Stimulated activated CD8-positive, alpha-beta memory T cell treated with anti-CD3 and anti-CD28 coated beads, Interleukin-4, amount 100 ng/mL, for 24 hours (primary cell): ENCODE measurements at regions not wholly inside any gene's neighbourhood (a gene's known extent, or its start where the extent isn't known, plus 50 kb on each side); places are given as distances from the start of the nearest gene placed in this dataset.

Source experiments
- DNase-seq: peaks from one replicate; pipeline ENCODE4 v3.0.0-alpha.2; 2020; ENCODE audit warnings: low read depth

DNA sequence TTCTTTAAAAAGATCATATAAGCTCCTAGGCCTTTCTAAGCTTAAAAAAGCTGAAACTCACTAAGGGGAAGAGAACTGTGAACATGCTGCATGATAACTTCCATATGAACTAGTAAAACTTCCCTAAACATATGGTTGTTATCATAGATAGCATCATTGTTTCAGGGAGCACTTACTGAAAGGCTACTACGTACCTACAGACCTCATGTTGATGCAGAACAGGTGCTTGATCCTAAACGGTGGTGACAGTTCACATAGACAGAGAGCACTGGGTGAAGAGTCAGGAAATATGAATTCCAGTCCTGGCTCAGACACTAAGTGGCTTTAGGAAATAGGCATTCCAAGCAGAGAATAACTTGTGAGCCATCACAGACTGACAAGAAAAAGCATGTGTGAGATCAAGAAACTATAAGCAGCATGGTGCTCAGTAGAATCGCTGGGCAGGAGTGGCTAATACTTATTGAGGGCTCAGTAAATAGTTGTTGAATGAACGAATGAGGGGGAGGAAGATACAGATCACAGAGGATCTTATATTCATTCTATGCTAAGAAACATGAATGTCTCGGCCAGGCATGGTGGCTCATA lies 78.4 kb upstream of the NUDT4 start:
- no peak for DNase-seq

DNA sequence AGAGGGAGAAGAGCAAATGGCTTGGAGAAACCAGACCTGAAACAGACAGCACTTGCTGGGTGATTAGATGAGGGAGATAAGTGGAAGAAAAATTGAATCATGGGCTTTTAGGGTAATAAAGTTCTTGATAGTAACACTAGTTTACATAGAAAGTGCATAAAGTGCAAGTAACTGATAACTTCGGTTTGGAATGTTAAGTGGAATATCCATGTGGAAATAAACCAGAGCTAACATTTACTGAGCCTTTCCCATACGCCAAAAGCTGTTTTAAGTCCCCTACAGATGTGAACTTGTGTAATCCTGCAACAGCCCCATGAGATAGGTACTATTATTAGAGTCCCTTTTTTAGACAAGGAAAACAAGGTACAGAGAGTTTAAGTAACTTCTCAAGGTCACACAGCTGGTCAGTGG lies 77.1 kb upstream of the NUDT4 start:
- DNase-seq: no peak

DNA sequence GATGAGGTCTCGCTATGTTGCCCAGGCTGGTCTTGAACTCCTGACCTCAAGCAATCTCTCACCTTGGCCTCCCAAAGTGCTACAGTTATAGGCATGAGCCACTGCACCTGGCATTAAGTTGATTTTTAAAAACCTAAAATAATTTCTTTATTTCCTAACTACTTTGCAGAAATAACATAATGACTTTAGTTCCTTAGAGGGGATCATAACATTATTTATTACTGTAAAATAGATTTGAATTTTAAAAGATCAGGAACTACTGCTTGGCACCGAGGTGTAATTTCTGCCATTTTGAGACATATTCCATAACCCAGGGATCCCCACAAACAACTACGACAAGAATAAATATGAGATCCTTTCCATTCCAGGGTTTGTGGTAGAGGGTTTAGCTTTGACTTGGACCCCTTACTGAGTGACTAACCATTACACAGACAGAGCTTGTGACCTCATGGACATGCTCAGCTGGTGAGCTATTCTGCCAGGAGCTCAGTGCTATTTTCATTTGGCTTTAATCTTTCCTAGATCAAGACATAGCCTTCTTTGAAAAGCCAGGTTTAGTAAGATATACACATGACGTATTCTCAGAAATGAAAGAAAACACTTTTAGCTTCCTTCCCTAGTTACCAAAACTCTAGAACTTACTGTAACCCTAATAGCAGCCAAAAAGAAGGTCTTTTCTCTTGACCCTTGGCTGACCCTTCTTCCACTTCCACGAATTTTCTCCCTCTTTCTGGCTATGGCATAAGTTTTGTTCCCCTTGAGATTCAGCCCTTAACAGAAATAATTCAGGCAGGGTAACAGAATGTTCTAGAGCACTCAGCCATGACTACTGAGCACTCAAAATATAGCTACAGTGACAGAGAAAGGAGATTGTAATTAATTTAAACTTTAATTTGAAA lies 75.1 kb upstream of the NUDT4 start:
- DNase-seq: no peak

- no peak for DNase-seq
Measured at GRCh38 chr12:93306636-93307035, 71.1 kb upstream of the NUDT4 start.

DNA sequence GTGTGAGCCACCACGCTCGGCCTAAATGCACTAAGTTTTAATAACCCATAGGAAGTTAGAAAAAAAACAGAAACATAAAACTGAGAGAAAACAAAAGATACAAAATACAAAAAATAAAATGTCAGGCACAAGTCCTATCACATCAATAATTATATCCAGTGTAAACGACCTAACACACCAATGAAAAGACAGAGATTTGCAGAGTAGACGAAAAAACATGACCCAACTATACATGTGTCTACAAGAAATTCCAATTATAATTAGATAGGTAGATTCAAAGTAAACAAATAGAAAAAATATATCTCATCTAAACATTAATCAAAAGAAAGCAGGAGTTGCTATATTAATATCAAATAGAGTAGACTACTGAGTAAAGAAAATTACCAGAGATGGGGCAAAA lies 69.4 kb upstream of the NUDT4 start:
- no peak for DNase-seq

- DNase-seq: no peak
Measured at GRCh38 chr12:93311827-93312226, 65.9 kb upstream of the NUDT4 start.

GRCh38 chr12:93314177-93314497 lies 63.6 kb upstream of the NUDT4 start:
- no peak for DNase-seq

- DNase-seq: no peak
Measured at GRCh38 chr12:93315385-93315906, 62.3 kb upstream of the NUDT4 start.

DNA sequence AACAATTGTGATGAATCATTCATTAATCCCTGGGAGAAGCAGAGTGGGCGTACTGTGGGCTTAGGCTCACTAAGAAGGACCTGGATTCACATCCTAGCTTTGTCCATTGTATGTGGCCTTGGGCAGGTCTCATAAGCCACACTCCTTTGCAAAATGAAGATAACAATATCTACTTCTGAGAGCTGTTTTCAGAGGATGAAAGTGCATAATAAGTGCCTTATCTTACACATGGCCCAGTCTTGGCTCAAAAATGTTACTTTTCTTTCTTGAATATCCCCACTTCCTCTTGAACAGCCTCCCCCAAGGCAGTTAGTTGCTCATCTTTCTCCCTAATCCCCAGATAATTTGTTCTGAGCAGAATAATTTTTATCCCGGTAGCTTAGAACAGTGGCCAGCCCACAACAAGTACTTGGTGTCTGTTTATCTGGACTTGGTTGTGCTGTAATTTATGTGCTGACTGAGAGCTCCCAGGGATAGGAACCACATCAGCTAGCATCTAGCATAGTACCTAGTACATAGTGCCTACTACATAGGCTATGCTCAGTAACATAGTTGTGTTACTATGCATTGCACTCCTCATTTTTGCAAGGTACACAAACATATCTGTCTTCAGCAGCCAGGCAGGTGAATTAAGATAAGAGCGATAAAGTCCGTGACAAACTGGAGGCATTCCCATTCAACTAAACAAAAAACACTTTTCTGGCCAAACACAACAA lies 61.7 kb upstream of the NUDT4 start:
- no peak for DNase-seq

- DNase-seq: no peak
Measured at GRCh38 chr12:93316623-93316971, 61.1 kb upstream of the NUDT4 start.

- DNase-seq: no peak
Measured at GRCh38 chr12:93317227-93317626, 60.5 kb upstream of the NUDT4 start.

- no peak for DNase-seq
Measured at GRCh38 chr12:93318720-93319522, 58.8 kb upstream of the NUDT4 start.

DNA sequence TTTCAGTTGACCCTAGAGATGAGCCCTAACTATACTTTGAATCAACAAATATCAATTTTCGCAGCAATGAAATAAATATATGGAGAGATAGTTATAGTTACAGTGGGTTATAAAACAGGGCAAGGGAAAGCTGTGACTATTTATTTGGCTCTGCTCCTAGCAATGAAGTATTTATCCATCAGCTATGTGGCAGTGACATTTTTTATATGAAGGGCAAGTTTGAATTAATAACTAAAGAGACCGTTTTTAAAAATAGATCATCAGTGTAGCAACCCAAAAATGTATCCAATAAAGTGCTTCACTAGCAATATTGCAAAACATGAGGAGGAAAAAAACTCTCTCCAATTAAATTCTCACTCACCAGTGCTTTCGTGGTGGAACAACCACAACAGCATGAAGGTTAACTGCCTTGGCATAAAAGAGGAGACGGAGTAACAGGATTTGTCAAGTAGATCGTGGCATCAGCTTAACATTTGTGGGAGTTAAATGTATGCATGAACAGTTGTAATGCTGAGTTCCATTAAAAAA lies 58.1 kb upstream of the NUDT4 start:
- DNase-seq: no peak

- no peak for DNase-seq
Measured at GRCh38 chr12:93322784-93323183, 54.9 kb upstream of the NUDT4 start.

GRCh38 chr12:93323625-93324329 lies 53.9 kb upstream of the NUDT4 start:
- DNase-seq: no peak

DNA sequence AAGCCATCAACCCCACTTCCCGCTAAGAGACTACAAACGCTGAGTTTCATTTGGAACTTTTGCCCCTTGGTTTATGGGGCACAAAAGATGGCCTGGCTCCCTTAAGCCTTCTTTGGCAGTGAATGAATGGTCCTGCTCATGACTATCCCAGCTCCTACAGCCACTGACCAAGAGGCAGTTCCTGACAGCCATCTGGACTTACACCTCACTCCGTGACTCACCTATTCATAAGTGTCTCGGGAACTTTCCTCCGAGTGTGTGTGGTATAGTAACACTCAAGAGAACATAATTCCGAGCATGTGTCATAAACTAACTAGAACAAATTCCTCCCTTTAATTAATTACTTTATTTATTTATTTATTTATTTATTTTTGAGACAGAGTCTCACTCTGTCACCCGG lies 51.9 kb upstream of the NUDT4 start:
- DNase-seq: no peak
